Choroid plexus epithelial cell (primary cell): ENCODE measurements at regions not wholly inside any gene's neighbourhood (a gene's known extent, or its start where the extent isn't known, plus 50 kb on each side); places are given as distances from the start of the nearest gene placed in this dataset.

Source experiments
- DNase-seq: peaks from one replicate; pipeline ENCODE4 v3.0.0-alpha.2; 2010; ENCODE audit warnings: low read depth
- H3K4me3 ChIP-seq: 2 replicates; pipeline ENCODE4 v1.5.1; 2011; ENCODE audit warnings: low read depth, mild to moderate bottlenecking, control low read depth, low read length, moderate library complexity
- CTCF ChIP-seq: conservative IDR thresholded peaks from 2 replicates; pipeline ENCODE4 v1.5.1; 2011; ENCODE audit warnings: low read depth, mild to moderate bottlenecking, control low read depth, inconsistent platforms, low read length, moderate library complexity

DNA sequence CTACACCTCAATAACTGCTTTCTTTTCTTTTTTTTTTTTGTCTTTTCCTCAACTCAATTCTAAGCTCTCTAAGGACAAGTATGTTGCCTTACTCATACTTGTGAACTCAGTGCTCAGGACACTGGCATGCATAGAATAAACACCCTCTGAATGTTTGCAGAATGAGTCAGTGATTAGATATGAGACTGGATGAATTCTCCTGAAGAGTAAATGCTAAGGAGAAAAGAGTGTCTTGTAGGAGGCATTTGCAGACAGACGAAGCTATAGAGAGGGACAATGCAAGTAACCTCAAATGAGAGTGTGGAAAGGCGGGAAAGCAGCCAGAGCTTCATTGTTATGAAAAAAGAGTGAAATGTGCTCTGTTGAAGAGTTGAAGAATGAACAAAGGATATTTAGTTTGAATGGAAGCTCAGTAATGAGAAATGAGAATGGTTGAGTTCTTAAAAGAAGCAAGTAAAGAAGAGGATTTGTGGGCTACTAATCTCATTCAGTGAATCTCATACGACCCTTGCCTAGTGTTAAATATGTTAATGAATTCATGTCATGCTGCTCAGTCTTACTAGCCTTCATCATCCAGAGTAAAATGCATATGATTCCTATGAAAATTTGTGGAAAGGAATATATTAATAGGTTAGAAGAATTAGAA, 166.1 kb upstream of the DPYD start:
- no peak overlapping the region for H3K4me3 ChIP-seq
- TF ChIP-seq CTCF, result no peak
- DNase-seq, result peak; percentile 98

- H3K4me3 ChIP-seq, result no peak overlapping the region
- DNase-seq, result peak; percentile 81
- TF ChIP-seq CTCF, result no peak
These were observed 165.3 kb upstream of the DPYD start for GRCh38 chr1:98086156-98086555.

DNA sequence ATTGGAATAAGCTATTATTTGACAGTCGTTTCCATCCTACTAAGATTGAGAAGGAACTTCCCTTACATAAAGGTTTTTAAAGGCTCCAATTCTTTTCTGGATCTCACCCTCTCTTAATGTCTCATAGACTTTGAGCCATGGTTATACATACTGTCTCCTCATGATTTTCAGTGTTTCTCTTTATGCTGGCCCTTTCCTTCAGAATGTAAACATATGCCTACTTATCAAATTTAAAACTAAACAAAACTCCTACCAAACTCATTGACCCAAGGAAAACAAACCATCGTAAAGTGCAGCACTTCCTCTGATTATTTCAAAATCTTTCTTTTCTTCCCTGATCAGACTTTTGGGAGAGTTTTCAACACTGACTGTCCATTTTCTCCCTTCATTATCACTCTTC, 163.4 kb upstream of the DPYD start:
- no peak overlapping the region for H3K4me3 ChIP-seq
- no peak for DNase-seq
- no peak for TF ChIP-seq CTCF

- no peak for TF ChIP-seq CTCF
- no peak for DNase-seq
- no peak overlapping the region for H3K4me3 ChIP-seq
These were observed 161.1 kb upstream of the DPYD start for GRCh38 chr1:98081944-98082343.

DNA sequence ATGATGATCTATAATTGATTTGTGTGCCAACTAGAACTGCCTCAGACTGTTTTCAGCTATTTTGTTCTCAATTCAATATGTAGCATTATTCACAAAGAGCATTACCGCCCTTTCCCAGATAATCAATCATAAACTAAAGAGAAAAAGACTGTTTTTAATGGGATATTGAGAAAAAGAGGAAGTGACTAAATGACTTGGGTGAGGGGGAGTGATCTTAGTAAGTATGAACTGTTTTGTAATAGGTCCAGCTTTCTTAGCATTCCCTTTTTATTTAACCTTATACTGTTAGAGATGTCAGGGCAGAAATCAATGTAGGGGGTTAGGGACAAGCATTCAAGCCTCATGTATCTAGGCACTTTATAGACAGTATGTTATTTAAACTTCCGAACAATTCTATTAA, 157.8 kb upstream of the DPYD start:
- H3K4me3 ChIP-seq, result no peak overlapping the region
- DNase-seq, result no peak
- no peak for TF ChIP-seq CTCF

DNA sequence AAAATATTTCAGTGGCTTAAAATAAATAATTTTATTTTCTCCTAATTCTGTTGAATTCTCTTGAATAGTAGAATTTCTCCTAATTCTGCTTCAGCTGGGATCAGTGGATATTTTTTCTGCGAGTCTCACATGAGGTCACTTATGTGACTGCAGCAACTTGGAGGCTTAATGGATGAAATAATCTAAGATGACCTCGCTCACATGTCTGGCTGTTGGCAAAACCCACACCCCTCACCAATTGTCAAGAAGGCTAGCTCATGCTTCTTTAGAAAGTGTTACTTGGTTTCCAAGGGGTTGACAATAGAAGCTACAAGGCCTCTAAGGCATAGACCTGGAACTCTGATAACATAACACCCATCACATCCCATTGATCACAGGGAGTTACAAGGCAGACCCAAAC, 156.9 kb upstream of the DPYD start:
- no peak overlapping the region for H3K4me3 ChIP-seq
- TF ChIP-seq CTCF, result no peak
- DNase-seq, result no peak

DNA sequence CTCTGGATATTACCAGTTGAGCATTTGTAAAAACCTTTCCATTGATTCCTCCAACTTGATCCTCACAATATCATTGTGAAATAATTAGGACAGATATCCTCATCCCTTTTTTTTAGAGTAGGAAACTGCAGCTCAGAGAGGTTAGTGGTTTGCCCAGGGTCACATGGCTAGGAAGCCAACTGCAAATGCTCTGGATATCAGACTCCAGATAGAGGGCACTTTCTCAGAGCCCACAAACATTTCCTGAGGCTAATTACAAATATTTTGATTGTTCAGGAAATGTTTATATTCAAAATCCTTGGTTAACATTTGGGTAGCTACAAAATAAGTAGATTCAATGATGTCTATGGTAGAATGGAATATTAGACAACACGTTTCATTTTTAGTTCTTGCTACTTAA, 154.8 kb upstream of the DPYD start:
- no peak overlapping the region for H3K4me3 ChIP-seq
- DNase-seq, result no peak
- TF ChIP-seq CTCF, result no peak
